ENCODE measurements at regions not wholly inside any gene's neighbourhood (a gene's known extent, or its start where the extent isn't known, plus 50 kb on each side); places are given as distances from the start of the nearest gene placed in this dataset.
"Not testable (repeated sequence)": the region's sequence is repeated elsewhere in the genome, so short reads cannot be mapped to it uniquely, and the experiment has no call there.

- DNase-seq (ENCODE audit: low read depth), result no peak
Measured at GRCh38 chr6:86255973-86256372, 613.3 kb upstream of the SYNCRIP start.

GRCh38 chr6:86251106-86251505 lies 608.4 kb upstream of the SYNCRIP start:
- DNase-seq (ENCODE audit: low read depth), result no peak

- no peak for DNase-seq (ENCODE audit: low read depth)
Measured at GRCh38 chr6:86217906-86218305, 575.2 kb upstream of the SYNCRIP start.

GRCh38 chr6:86215323-86215722 lies 572.6 kb upstream of the SYNCRIP start:
- no peak for DNase-seq (ENCODE audit: low read depth)

GRCh38 chr6:86205980-86206379 lies 563.3 kb upstream of the SYNCRIP start:
- DNase-seq (ENCODE audit: low read depth), result no peak

- DNase-seq (ENCODE audit: low read depth), result no peak
Measured at GRCh38 chr6:86203044-86203443, 560.4 kb upstream of the SYNCRIP start.

- no peak for DNase-seq (ENCODE audit: low read depth)
Measured at GRCh38 chr6:86193821-86194220, 551.1 kb upstream of the SYNCRIP start.

GRCh38 chr6:86192123-86192522 lies 549.4 kb upstream of the SYNCRIP start:
- no peak for DNase-seq (ENCODE audit: low read depth)

- DNase-seq (ENCODE audit: low read depth), result not testable (repeated sequence)
Measured at GRCh38 chr6:86175149-86175548, 532.5 kb upstream of the SYNCRIP start.

GRCh38 chr6:86154852-86155251 lies 512.2 kb upstream of the SYNCRIP start:
- no peak for DNase-seq (ENCODE audit: low read depth)

GRCh38 chr6:86153521-86153920 lies 510.8 kb upstream of the SYNCRIP start:
- DNase-seq (ENCODE audit: low read depth), result no peak

- no peak for DNase-seq (ENCODE audit: low read depth)
Measured at GRCh38 chr6:86152546-86152945, 509.9 kb upstream of the SYNCRIP start.

- no peak for DNase-seq (ENCODE audit: low read depth)
Measured at GRCh38 chr6:86148586-86148985, 505.9 kb upstream of the SYNCRIP start.

- no peak for DNase-seq (ENCODE audit: low read depth)
Measured at GRCh38 chr6:86147859-86148258, 505.2 kb upstream of the SYNCRIP start.

GRCh38 chr6:86147311-86147710 lies 504.6 kb upstream of the SYNCRIP start:
- no peak for DNase-seq (ENCODE audit: low read depth)

GRCh38 chr6:86146751-86147150 lies 504.1 kb upstream of the SYNCRIP start:
- not testable (repeated sequence) for DNase-seq (ENCODE audit: low read depth)

- no peak for DNase-seq (ENCODE audit: low read depth)
Measured at GRCh38 chr6:86142326-86142725, 499.6 kb upstream of the SYNCRIP start.

GRCh38 chr6:86128130-86128814 lies 485.6 kb upstream of the SYNCRIP start:
- no peak for DNase-seq (ENCODE audit: low read depth)

- DNase-seq (ENCODE audit: low read depth), result no peak
Measured at GRCh38 chr6:86122086-86122485, 479.4 kb upstream of the SYNCRIP start.

GRCh38 chr6:86118271-86118670 lies 475.6 kb upstream of the SYNCRIP start:
- no peak for DNase-seq (ENCODE audit: low read depth)

GRCh38 chr6:86107985-86108384 lies 465.3 kb upstream of the SYNCRIP start:
- DNase-seq (ENCODE audit: low read depth), result no peak

GRCh38 chr6:86087954-86088353 lies 445.3 kb upstream of the SYNCRIP start:
- no peak for DNase-seq (ENCODE audit: low read depth)

- no peak for DNase-seq (ENCODE audit: low read depth)
Measured at GRCh38 chr6:86079938-86080337, 437.3 kb upstream of the SYNCRIP start.

- no peak for DNase-seq (ENCODE audit: low read depth)
Measured at GRCh38 chr6:86070151-86070550, 427.5 kb upstream of the SYNCRIP start.

Measured in amniotic epithelial cell (primary cell).